ENCODE measurements at regions not wholly inside any gene's neighbourhood (a gene's known extent, or its start where the extent isn't known, plus 50 kb on each side); places are given as distances from the start of the nearest gene placed in this dataset.
A peak's percentile ranks its signal among the peaks of the same experiment; 100 is the strongest.

DNA sequence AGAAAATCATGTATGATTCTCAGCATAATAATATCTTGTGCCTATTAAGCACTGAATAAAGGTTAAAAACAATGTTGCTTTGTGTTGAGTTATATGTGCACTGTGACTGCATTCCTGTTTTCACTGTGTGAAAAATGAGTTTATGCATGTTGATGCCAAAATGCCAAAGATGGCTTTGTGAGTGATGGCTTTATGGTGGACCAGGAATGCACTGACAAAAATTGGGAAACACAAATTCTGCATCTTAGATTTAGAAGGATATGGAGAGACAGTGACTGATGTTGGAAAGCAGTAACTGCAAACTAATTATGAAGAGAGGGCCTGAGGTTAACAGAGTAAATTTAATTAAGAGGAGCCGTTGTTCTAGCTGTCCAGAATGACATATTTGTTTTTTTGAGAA lies 440.4 kb downstream of the KIF20B start:
- H3K36me3 ChIP-seq, result no peaks in the 10 kb centered on the region
- H3K27ac ChIP-seq, result no peak overlapping the region
- no peak for TF ChIP-seq CTCF (IDR thresholded peaks at IDR 0.05)
- intact Hi-C loops (cut with DNase I), result no loop called here
- H3K27me3 ChIP-seq, result no peaks in the 10 kb centered on the region
- DNase-seq, result no peak
- ATAC-seq, result no peak
- peaks cover 12% of the 10 kb centered on the region for H3K9me3 ChIP-seq
- no peak overlapping the region for H3K4me3 ChIP-seq
- H3K4me1 ChIP-seq, result no peaks in the 10 kb centered on the region

GRCh38 chr10:90143937-90144336 lies 442.5 kb downstream of the KIF20B start:
- no peak for DNase-seq

DNA sequence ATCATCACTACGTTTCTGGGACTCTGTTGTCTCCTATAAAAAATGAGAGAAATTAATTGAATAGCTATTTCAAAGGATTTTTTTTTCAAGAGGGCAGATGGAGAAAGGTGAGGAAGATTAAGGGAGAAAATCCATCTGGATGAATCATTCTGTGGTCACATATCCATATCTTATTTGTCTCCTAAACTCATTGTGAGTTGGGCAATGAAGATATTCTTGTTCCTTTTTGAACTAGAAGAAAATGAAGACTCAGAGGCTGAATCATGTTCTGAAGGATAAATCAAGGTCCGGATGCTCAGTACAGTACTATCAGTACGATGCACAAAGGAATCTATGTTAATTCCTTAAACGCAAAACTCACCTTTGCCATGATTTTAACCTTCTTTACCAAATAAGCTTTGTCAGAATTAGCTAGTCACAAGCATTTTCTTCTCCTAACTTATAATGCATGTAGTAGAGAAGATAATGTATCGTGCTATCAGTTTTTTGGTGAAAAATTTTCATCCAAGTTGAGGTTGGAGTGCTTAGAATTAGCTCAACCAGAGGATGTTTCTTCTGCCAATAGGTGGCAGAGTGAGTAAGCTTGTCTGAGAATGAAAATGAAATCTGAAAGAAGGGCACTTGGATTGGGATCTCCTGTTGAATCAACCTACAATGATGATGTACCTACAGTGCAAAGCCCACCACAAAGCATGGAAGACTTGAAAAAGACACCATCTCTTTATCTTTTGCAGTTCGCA lies 446.9 kb downstream of the KIF20B start:
- H3K9me3 ChIP-seq, result no peaks in the 10 kb centered on the region
- H3K36me3 ChIP-seq, result no peaks in the 10 kb centered on the region
- DNase-seq (no peak), ATAC-seq (no peak)
- peak; percentile 33 for TF ChIP-seq CTCF (IDR thresholded peaks at IDR 0.05)
- intact Hi-C loops (cut with DNase I), result no loop called here
- H3K27ac ChIP-seq, result no peak overlapping the region
- no peaks in the 10 kb centered on the region for H3K4me1 ChIP-seq
- H3K4me3 ChIP-seq, result no peak overlapping the region
- H3K27me3 ChIP-seq, result no peaks in the 10 kb centered on the region

More at GRCh38 chr10:90143937-90144336, 442.5 kb downstream of the KIF20B start:
- no peak for ATAC-seq
- Histone ChIP-seq H3K9me3 (no peaks in the 10 kb centered on the region), H3K27me3 (no peaks in the 10 kb centered on the region), H3K4me3 (no peak overlapping the region), H3K27ac (no peak overlapping the region), H3K36me3 (no peaks in the 10 kb centered on the region), H3K4me1 (no peaks in the 10 kb centered on the region)
- TF ChIP-seq CTCF (IDR thresholded peaks at IDR 0.05), result no peak
- intact Hi-C loops (cut with DNase I), result no loop called here

- H3K4me3 ChIP-seq, result no peak overlapping the region
- no peaks in the 10 kb centered on the region for H3K27me3 ChIP-seq
- DNase-seq, result no peak
- no peak overlapping the region for H3K27ac ChIP-seq
- H3K36me3 ChIP-seq, result no peaks in the 10 kb centered on the region
- H3K4me1 ChIP-seq, result no peaks in the 10 kb centered on the region
- no peak for ATAC-seq
- intact Hi-C loops (cut with DNase I), result no loop called here
- no peaks in the 10 kb centered on the region for H3K9me3 ChIP-seq
- no peak for TF ChIP-seq CTCF (IDR thresholded peaks at IDR 0.05)
Measured at GRCh38 chr10:90149563-90149962, 448.2 kb downstream of the KIF20B start.

DNA sequence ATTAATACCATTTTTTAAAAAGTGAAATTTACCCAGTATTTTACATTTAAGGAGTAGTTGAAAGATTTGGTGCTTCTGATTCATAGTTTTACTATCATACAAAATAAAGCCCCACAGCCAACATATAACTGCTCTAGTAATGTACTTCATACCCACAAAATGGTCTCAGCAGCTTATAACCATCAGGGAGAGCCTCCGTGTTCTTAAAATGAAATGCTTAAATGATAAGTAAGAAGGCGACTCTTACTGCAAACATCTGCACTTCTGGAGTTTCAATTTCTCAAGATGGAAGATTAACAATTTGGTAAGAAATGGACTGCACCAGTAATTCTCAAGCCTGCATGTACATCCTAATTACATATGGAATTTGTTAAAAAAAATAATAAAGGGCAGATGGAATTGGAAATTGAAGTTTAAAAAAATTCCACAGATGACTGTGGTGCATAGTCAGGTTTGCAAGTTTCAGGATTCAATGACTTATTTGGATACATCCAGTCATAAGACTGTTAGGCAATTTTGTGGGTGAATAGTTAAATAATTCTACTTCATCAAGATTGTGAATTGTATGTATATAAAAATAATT lies 461.0 kb downstream of the KIF20B start:
- no peak for ATAC-seq
- Histone ChIP-seq H3K27ac (no peak overlapping the region), H3K27me3 (no peaks in the 10 kb centered on the region), H3K4me3 (no peak overlapping the region), H3K36me3 (no peaks in the 10 kb centered on the region), H3K4me1 (no peaks in the 10 kb centered on the region), H3K9me3 (no peaks in the 10 kb centered on the region)
- DNase-seq, result no peak
- no peak for TF ChIP-seq CTCF (IDR thresholded peaks at IDR 0.05)
- intact Hi-C loops (cut with DNase I), result no loop called here
